HG03469 (cell line): ENCODE measurements at regions not wholly inside any gene's neighbourhood (a gene's known extent, or its start where the extent isn't known, plus 50 kb on each side); places are given as distances from the start of the nearest gene placed in this dataset.
"Not testable (repeated sequence)": the region's sequence is repeated elsewhere in the genome, so short reads cannot be mapped to it uniquely, and the experiment has no call there.

Source experiments
- ATAC-seq: cut with Tn5 transposase; IDR thresholded peaks from one replicate; pipeline ENCODE4 v1.9.1; 2021; ENCODE audit warnings: mild to moderate bottlenecking, moderate library complexity, moderate number of reproducible peaks; ENCODE audit not compliant: unreplicated experiment

GRCh38 chr10:91002656-91003055, 81.8 kb upstream of the ANKRD1 start:
- no peak for ATAC-seq

DNA sequence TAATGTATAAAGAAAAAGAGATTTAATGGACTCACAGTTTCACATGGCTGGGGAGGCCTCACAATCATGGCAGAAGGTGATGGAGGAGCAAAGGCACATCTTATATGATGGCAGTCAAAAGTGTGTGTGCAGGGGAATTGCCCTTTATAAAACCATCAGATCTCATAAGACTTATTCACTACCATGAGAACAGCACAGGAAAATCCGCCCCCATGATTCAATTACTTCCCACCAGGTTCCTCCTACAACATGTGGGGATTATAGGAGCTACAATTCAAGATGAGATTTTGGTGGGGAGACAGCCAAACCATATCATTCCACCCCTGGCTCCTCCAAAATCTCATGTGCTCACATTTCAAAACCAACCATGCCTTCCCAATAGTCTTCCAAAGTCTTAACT, 82.5 kb upstream of the ANKRD1 start:
- not testable (repeated sequence) for ATAC-seq

DNA sequence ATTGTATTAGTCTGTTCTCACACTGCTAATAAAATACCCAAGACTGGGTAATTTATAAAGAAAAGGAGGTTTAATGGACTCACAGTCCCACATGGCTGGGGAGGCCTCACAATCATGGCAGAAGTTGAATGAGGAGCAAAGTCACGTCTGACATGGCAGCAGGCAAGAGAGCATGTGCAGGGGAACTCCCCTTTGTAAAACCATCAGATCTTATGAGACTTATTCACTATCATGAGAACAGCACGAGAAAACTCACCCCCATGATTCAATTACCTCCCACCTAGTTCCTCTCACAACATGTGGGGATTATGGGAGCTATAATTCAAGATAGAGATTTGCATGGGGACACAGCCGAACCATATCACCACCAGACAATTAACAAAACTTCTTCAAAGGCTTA, 84.4 kb upstream of the ANKRD1 start:
- ATAC-seq: not testable (repeated sequence)

GRCh38 chr10:91006001-91006751, 85.3 kb upstream of the ANKRD1 start:
- ATAC-seq: peak; percentile 36

DNA sequence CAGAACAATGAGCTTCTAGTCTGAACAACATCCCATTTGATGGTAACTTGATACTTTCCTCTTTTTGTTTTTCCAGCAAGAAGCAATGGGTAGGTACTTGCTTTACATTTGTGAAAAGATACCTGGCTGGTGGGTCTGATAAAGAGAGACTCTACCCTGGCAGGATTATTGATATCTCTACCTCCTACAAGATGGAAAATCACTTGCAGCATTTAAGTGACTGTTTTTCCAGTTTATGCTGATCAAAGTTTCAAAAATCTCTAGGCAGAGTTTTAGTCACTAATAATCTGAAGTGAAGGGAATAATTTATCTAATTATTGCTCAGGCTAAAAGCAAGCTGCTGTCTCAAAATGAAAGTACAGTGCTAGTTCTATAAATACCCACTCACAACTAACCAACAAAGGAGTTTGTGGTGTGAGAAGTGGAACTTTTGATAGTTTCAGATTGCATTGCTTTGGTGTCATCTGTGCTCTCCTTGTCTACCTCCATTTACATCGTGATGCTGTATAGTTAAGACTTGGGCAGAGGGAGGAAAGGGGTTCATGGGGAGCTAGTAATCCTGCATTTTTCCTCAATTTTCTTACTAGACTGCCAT, 86.0 kb upstream of the ANKRD1 start:
- peak; percentile 79 for ATAC-seq

- no peak for ATAC-seq
Observed at GRCh38 chr10:91007655-91008054, 86.8 kb upstream of the ANKRD1 start.

DNA sequence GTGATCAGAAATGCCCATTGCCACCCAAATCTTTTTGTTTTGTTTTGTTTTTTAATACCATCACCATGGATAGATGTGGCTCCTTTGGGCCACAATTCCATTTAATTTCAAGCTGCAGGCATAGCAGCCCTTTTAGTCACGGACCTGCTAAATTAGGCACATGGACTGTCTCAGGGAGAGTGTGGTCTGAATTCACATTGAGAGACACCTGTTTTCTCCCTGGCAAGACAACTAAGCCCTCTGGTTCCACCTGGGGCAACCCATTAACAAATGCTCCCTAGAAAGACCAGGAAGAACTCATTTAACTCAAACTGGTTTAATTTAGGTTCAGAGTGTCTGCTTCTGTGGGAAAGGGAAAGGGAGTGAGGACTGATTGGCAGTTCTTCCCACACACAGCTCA, 88.2 kb upstream of the ANKRD1 start:
- no peak for ATAC-seq

GRCh38 chr10:91010952-91011351, 90.1 kb upstream of the ANKRD1 start:
- no peak for ATAC-seq

- no peak for ATAC-seq
Observed at GRCh38 chr10:91012502-91012901, 91.6 kb upstream of the ANKRD1 start.

DNA sequence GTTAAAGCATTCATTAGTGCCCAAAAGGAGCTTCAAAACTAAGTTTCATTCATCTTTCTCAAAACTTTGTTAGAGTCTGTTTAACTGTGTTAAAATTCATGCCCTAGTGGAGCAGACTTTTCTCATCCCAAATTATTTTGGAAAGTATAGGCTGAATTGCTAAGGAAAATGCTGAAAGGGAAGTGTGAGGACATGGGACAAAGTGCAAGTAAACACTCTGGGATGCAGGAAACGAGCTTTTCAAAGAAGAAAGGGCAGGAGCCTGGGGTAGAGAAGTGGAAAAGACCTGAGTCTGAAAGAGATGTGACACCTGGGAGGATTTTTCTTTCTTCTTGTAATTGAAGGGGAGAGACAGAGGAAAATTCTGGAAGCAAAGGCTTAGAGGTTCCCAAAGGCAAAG, 93.1 kb upstream of the ANKRD1 start:
- ATAC-seq: no peak

- no peak for ATAC-seq
Observed at GRCh38 chr10:91017198-91017597, 96.3 kb upstream of the ANKRD1 start.

- ATAC-seq: no peak
Observed at GRCh38 chr10:91021901-91022300, 101.0 kb upstream of the ANKRD1 start.

DNA sequence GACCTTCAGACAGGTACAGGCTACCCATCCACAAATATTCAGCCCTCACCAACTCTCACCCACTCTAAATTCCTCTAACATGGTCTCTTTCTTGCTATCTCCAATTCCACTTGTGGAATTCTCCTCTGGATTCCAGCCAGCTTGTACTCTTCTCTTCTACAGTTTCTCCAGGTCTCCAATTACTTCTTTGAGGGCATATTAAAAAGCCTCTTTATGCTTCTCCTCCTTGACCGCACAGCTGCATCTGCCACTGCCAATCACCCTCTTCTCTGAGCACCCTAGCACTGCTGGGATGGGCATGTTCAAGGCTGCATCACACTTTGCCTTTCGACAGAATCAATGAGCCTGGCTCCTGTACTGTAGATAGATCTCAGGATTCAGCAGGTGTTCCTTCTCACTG, 101.5 kb upstream of the ANKRD1 start:
- ATAC-seq: no peak

- ATAC-seq: no peak
Observed at GRCh38 chr10:91022924-91023699, 102.2 kb upstream of the ANKRD1 start.

DNA sequence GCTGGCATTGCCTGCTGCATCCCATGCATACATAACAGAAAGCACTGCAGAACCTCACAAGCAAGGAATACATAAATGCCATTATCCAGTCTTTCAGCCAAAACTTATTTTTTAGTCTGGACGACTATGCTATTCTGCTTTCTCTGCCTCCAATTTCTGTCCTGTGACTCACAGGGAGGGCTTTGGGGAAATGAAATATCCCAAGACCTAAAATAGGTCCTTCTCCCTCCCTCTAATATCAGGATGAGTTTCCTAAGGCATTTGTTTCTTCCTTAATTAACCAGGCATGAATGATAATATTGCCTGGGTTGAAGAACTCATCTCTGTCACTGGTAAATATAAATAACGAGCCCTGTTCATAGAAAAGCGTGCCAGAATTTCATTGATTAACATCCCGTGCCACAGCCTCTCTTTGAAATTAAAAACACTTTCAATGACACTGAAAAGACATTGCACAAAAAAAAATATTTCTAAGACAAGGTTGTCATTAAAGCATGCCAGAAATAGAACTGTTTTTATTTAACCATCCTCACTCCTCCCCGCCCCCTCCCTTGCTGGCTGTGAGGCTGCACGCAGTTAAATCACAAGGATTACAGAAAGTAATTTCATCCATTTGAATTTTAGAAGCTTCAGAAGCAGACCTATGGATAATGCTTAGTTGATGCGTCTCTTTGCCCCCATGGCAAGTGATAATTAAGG, 103.0 kb upstream of the ANKRD1 start:
- ATAC-seq: no peak

DNA sequence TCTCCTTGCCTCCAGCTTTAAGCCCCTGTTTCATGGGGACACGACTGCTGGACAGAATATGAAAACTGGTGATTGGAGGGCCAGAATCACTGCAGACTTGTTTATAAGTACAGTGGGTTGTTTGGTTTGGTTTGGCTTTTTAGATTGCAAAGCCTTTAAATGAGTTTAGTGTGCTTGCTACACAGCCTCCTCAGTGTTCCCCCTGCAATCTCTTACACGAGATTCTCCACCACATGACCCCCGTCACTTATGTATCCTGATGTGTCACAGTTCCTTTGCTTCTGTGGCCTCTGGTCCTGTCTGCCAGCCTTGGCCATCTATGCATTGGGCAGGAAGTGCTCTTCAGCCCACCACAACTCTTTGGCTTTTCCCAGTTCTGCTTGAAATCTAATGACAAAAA, 103.7 kb upstream of the ANKRD1 start:
- ATAC-seq: no peak

- ATAC-seq: no peak
Observed at GRCh38 chr10:91032611-91033206, 111.8 kb upstream of the ANKRD1 start.

- no peak for ATAC-seq
Observed at GRCh38 chr10:91033324-91033950, 112.5 kb upstream of the ANKRD1 start.

DNA sequence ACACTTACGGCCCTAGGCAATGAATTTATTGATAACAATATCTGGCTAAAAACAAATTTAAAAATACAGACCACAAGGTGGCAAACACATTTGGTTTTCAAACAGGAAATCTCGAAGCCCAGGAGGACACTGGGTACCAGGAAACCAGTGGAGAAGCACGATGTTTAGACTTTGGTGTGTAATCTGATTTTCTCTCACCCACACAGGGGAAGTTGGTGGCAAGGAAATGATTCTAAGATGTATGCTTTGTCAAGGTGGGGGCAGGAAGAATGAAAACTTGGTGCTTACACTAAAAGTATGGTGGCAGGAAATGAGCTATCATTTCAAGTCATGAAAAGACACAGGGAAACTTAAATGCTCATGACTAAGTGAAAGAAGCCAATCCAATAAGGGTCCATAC, 113.2 kb upstream of the ANKRD1 start:
- no peak for ATAC-seq

DNA sequence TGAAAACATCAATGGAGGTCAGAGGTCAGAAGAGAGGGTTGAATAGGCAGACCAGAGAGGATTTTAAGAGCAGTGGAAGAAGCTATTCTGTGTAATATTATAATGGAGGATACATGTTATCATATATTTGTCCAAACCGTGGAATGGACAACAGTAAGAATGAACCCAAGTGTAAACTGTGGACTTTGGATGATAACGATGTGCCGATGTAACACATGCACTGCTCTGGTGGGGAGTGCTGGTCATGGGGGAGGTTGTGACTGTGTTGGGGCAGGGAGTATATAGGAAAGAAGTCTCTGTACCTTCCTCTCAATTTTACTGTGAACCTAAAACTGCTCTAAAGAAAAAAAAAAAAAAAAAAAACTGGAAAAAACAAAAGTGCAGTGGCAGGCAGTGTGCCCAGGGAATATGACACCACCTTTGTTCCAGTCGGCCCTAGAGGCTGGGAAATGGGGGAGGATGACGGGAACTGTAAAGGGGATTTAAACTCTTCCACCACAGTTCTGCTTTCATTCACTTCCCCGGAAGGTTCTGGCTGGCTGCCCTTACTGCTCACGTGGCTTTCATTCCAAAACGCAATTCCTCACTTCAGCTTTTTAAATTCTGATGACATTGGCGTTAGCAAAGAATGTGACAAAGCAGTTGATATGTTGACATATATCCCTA, 113.7 kb upstream of the ANKRD1 start:
- ATAC-seq: no peak
